HG02678 (cell line): ENCODE measurements at regions not wholly inside any gene's neighbourhood (a gene's known extent, or its start where the extent isn't known, plus 50 kb on each side); places are given as distances from the start of the nearest gene placed in this dataset.

ENCODE experiments used
- ATAC-seq: cut with Tn5 transposase; IDR thresholded peaks from one replicate; pipeline ENCODE4 v1.9.1; 2021; ENCODE audit warnings: mild to moderate bottlenecking, moderate library complexity; ENCODE audit not compliant: unreplicated experiment

DNA sequence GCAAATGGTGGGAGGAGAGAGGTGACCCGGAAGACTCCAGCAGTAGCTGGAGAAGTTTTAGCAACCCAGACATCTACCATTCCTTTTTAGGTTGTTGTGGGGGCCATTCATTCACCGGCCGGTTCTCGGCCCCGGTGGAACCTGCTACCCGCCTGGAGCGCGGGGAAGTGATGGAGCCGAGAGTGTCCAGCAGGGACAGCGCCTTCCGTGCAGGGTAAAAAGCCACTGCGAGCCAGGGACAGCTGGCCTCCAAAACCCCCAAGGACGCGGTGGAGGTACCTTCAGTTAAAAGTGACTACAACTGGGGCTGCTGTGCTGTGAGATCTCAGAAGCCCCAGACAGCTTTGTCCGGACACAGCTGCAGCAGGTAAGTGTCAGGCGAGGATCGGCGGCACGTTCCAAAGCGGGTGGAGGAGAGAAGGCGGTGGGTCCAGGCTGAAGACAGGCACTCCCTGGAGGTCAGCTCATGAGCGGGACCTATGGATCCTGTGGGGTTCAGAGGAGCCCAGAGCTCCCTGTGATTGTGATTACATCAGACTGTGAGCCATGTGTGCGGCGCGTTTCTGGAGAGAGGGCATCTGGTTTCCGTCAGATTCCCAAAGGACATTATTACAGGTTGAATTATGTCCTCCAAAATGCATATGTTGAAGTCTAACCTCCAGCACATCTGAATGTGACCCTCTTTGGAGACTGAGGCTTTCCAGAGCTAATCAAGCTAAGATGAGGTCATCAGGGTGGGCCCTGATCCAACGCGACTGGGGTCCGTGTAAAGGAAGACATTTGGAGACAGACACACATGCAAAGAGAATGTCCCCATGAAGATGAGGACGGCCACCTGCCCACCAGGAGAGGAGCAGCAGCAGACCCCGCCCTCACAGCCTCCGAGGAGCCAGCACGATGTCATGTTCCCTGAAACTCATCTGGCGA is 276.3 kb downstream of the EIPR1 start:
- ATAC-seq, result no peak

DNA sequence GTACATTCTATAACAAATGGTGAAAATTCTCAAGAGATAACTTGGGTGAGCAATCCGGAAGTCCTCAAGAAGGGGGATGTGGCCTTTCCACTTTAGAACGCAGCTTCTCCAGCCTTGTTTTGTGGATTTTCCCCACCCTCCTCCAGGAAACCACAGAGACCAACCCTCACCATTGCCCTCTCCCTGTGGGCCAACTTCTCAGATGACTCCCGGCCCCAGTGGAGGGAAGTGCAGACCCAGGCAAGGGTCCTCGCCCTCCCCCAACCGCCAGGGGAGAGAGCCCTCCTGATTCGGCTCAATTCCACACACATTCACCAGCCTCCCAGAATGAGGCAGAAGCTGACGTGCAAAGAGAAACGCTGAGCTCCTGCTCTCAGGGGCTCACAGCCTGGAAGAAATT is 277.2 kb downstream of the EIPR1 start:
- ATAC-seq, result no peak

DNA sequence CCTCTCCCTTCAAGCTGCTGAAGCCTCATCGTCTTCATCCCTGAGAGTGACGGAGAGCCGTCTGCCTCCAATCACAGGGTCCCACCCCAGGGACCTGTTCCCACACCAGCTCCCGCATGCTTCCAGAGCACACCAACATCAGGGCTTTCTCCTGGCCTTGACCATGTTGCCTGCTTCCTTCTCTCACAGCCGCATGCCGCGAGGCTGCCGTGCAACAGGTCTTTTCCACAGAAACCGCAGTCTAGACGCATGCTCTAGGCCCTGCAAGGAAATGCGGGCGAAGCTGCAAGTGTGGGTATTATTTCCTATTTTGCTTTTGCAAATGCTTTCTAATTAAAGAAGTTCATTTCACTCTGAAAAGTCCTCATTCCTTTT is 277.8 kb downstream of the EIPR1 start:
- ATAC-seq, result no peak

GRCh38 chr2:3099145-3099859 is 278.3 kb downstream of the EIPR1 start:
- no peak for ATAC-seq

- no peak for ATAC-seq
Observed at GRCh38 chr2:3098231-3098630, 279.4 kb downstream of the EIPR1 start.

GRCh38 chr2:3097804-3098203 is 279.8 kb downstream of the EIPR1 start:
- ATAC-seq, result no peak

- ATAC-seq, result no peak
Observed at GRCh38 chr2:3094999-3095958, 282.3 kb downstream of the EIPR1 start.

DNA sequence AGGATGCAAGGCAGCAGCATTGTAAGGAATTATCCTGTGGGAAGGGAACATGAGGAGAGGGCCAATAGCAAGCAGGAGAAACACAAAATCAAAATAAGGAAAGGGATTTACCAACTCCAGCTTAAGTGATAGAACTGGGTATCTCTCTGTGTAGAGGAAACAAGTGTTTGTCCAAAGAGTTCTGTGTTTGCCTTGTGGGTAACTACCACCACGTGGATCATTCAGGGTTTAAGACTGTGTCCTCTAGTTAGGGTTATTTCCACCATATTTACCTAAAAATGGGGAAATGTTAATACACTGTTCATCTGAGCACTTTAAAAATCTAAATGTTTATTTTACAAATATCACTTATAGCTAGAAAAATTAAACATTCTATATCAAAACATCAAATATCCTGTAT is 283.3 kb downstream of the EIPR1 start:
- ATAC-seq, result no peak

DNA sequence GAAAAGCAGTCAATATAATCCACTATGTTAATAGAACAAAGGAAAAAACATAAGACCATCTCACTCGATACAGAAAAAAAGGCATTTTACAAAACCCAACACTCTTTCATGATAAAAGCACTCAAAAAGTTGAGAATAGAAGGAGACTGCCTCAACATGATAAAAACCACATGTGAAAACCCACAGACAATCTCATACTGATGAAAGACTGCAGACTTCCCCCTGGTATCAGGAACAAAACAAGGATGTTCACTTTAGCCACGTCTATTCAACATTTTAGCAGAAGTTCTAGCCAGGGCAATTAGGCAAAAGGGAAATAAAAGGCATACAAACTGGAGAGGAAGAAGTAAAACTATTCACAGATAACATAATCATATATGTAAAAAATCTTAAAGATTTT is 285.9 kb downstream of the EIPR1 start:
- no peak for ATAC-seq

DNA sequence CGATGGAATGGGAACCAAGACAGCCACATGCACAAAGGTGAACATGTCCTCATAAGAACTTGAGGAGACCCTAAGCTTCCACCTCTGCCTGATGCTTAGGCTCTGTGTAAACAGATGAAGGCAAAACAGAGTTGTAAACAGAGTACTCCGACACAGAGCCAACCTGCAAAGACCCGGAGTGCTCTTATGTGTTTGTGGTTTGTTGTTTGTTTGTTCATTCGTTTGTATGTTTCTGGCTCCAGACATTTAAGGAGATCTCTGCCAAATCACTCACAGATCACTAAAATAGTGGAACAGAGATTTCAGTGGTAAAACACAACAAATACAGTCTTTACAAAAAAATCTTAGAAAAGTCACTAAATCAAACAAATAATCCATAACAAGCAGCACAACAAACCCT is 294.9 kb downstream of the EIPR1 start:
- no peak for ATAC-seq

DNA sequence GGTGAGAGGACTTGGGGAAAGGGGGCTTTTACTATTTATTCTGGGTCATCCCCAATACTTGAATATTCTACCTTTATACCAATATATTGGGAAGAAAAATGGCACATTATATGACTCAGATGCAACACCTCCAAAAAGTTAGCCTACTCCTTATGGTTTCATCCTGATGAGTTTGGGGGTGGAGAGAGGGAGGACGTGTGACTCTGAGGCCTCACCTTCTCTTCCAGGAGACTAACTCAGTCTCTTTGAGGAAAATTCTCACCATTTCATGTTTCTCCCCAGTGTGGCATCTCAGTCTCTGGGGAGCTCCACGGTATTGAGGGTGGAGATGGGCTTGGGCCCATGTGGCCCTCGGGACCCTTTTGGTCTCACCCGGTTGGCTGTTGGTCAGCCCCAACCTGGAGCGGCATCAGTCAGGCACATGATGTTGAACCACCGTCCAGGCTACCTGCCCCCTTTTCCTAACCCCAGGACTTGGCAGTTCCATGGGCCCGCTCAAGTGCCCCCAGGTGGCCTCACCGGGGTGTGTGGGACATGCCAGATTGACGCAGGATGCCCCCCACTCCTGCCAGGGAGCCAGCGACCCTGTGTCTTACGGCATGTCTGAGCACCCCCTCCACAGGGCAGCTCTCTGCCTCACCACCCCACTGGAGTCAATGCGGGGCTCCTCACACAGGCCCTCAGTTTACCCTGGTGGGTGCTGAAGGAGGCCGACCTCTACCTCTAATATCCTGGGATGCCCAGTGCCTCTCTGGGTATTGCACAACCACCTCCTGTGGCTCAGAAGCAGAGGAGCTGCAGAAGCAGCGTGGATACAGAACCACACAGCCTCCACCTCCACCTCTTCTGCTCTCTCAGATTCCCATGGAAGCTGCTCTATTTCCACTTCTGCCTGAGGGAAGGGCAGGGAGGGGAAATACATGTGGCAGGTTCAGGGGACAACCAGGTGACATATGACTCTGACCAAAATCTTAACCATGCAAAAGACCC is 297.4 kb downstream of the EIPR1 start:
- no peak for ATAC-seq

GRCh38 chr2:3079466-3079865 is 298.2 kb downstream of the EIPR1 start:
- no peak for ATAC-seq

GRCh38 chr2:3078684-3079083 is 298.9 kb downstream of the EIPR1 start:
- no peak for ATAC-seq

DNA sequence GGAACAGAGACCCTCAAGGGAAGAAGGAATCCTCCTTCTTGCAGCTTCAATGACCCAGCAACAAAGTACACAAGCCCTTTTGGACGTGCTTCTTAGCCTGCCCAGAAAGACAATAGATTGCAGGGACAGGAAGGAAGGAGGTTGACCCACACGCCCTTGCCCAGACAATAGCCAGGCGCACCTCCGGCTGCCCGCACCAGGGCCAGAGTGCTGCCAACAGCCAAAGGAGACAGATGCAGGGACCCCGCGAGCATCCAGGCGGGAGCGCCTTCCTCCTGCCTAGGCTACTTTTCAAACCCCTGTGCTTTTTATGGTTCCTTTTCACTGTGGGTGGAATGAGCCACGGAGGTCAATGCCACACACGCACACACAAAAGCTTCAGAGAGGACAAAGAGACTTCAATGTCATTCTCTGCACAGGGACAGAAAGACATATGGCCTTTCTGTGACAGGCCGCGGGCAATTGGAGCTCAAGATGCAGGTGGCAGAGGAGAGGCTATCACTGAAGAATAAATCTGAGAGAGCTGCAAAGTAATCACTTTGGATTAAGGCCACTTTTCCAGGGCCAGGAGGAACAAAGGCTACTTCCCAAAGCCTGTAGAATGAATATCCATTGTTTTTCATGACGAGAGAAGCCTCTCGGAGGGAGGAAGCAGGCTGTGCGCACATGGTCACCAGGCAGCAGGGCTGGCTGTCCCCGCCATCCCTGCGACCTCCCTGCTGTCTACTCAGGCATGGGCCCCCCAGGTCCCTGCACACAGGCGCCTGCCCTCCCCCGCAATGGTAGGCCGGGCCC is 300.6 kb downstream of the EIPR1 start:
- no peak for ATAC-seq

- no peak for ATAC-seq
Observed at GRCh38 chr2:3075991-3076340, 301.7 kb downstream of the EIPR1 start.

- no peak for ATAC-seq
Observed at GRCh38 chr2:3075316-3075990, 302.2 kb downstream of the EIPR1 start.

DNA sequence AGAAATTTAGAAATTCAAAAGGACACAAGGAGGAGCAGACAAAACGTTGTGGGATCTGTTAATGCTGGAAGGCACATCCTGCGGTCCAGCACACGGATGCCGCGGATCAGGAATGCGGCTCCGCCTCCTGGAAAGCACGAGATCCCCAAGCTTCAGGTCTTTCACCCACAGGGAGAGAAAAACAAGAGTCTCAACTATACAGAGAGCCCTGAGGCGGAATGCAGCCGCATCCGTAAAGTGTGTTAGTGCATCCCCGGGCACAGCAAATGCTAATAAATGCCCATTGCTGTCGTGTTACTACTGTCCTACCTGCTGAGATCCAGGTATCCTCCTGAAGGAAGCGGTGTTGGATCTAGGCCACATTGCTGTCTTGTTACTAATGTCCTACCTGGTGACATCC is 303.9 kb downstream of the EIPR1 start:
- no peak for ATAC-seq

GRCh38 chr2:3073041-3073595 is 304.5 kb downstream of the EIPR1 start:
- ATAC-seq, result no peak
